SK-N-SH (cell line): ENCODE measurements at regions not wholly inside any gene's neighbourhood (a gene's known extent, or its start where the extent isn't known, plus 50 kb on each side); places are given as distances from the start of the nearest gene placed in this dataset.

Source experiments
- CTCF ChIA-PET: fragments of 300-600, 350-600 bp; formaldehyde crosslinking; extraction: SDS; loops from one replicate; lab custom pipeline; 2021; lab: Yijun Ruan, JAX
- POLR2A ChIA-PET: fragments of 350-600 bp; sonication (Branson Sonifier 250); formaldehyde crosslinking; extraction: SDS; loops from one replicate; lab custom pipeline; 2020; ENCODE audit warnings: antibody characterized with exemption, inconsistent platforms; lab: Yijun Ruan, JAX
- DNase-seq: peaks from one replicate; pipeline ENCODE4 v3.0.0; 2012
- H2AFZ ChIP-seq: fragments of 200-600 bp; sonication (generic); 2 replicates; pipeline ENCODE4 v1.8.1; 2016; ENCODE audit warnings: antibody characterized with exemption, mild to moderate bottlenecking, low read depth
- H3F3A ChIP-seq: fragments of 200-600 bp; sonication (generic); replicated peaks from 2 replicates; pipeline ENCODE3; 2016; ENCODE audit warnings: antibody characterized with exemption, mild to moderate bottlenecking; ENCODE audit not compliant: insufficient read depth
- H3K27ac ChIP-seq, 2 experiments: fragments of 200-500 bp in 1 of 2; fragments of 200-600 bp in 1 of 2; sonication (Bioruptor generic) in 1 of 2; sonication (generic), shearing (Covaris generic) in 1 of 2; 2 replicates each; pipeline versions ENCODE4 v1.5.1 to v1.6.1; 2014 to 2016; ENCODE audit warnings: low read depth in 2 of 2, inconsistent platforms in 1 of 2, low read length in 1 of 2, mild to moderate bottlenecking in 1 of 2, mixed read lengths in 1 of 2
- H3K27me3 ChIP-seq: fragments of 200-600 bp; sonication (generic), shearing (Covaris generic); 2 replicates; pipeline ENCODE4 v1.6.1; 2016; ENCODE audit warnings: mixed run types; ENCODE audit not compliant: insufficient read depth
- H3K36me3 ChIP-seq, 2 experiments: fragments of 200-500 bp in 1 of 2; fragments of 200-600 bp in 1 of 2; sonication (Bioruptor generic) in 1 of 2; sonication (generic) in 1 of 2; replicated peaks in 1 of 2; 2 replicates each; pipeline versions ENCODE3 to v1.5.1; 2014 to 2016; ENCODE audit warnings: low read length in 1 of 2, mild to moderate bottlenecking in 1 of 2; ENCODE audit not compliant: insufficient read depth in 2 of 2, control insufficient read depth in 1 of 2
- H3K4me1 ChIP-seq, 2 experiments: fragments of 200-500 bp in 1 of 2; fragments of 200-600 bp in 1 of 2; sonication (Bioruptor generic) in 1 of 2; sonication (generic), shearing (Covaris generic) in 1 of 2; 2 replicates each; pipeline versions ENCODE4 v1.5.1 to v1.6.1; 2014 to 2016; ENCODE audit warnings: low read depth in 1 of 2, low read length in 1 of 2, mixed run types in 1 of 2; ENCODE audit not compliant: insufficient read depth in 2 of 2, control insufficient read depth in 1 of 2
- H3K4me2 ChIP-seq: fragments of 200-600 bp; sonication (generic), shearing (Covaris generic); 2 replicates; pipeline ENCODE4 v1.6.1; 2017; ENCODE audit warnings: mixed run types
- H3K4me3 ChIP-seq, 2 experiments: fragments of 200-500 bp in 1 of 2; fragments of 200-600 bp in 1 of 2; sonication (Bioruptor generic) in 1 of 2; sonication (generic), shearing (Covaris generic) in 1 of 2; 2 replicates each; pipeline versions ENCODE4 v1.5.1 to v1.8.1; 2014 to 2016; ENCODE audit warnings: low read depth in 2 of 2, inconsistent platforms in 1 of 2, low read length in 1 of 2, mild to moderate bottlenecking in 1 of 2, mixed read lengths in 1 of 2, moderate library complexity in 1 of 2
- H3K79me2 ChIP-seq: fragments of 200-600 bp; sonication (generic); 2 replicates; pipeline ENCODE4 v1.8.1; 2017; ENCODE audit warnings: mild to moderate bottlenecking; ENCODE audit not compliant: insufficient read depth
- H3K9ac ChIP-seq: fragments of 200-600 bp; sonication (generic); 2 replicates; pipeline ENCODE4 v1.6.1; 2017; ENCODE audit warnings: mixed run types
- H3K9me2 ChIP-seq: fragments of 200-600 bp; sonication (generic); 2 replicates; pipeline ENCODE4 v1.6.1; 2017; ENCODE audit warnings: mixed run types
- H3K9me3 ChIP-seq: fragments of 200-600 bp; sonication (generic); 2 replicates; pipeline ENCODE4 v1.6.1; 2017; ENCODE audit warnings: mixed run types, mild to moderate bottlenecking, moderate library complexity
- H4K20me1 ChIP-seq: fragments of 200-600 bp; sonication (generic); 2 replicates; pipeline ENCODE4 v1.6.1; 2017; ENCODE audit warnings: mild to moderate bottlenecking, mixed run types; ENCODE audit not compliant: insufficient read depth
- CHD2 ChIP-seq: fragments of 150-350 bp; IDR thresholded peaks from 2 replicates; pipeline ENCODE4 v1.6.1; 2018; ENCODE audit warnings: low read length; ENCODE audit not compliant: partially characterized antibody
- ELF1 ChIP-seq: IDR thresholded peaks from 2 replicates; pipeline ENCODE4 v1.4.0; 2012
- EZH2phosphoT487 ChIP-seq: fragments of 200-600 bp; sonication (generic); IDR thresholded peaks from 2 replicates; pipeline ENCODE4 v1.6.1; 2017; ENCODE audit warnings: low read depth, mixed run types, mild to moderate bottlenecking, antibody characterized with exemption, moderate library complexity, borderline replicate concordance
- FOSL2 ChIP-seq: IDR thresholded peaks from 2 replicates; pipeline ENCODE4 v1.4.0; 2012; ENCODE audit warnings: low read depth, mild to moderate bottlenecking, moderate library complexity, borderline replicate concordance
- FOXJ3 ChIP-seq: sonication (generic); formaldehyde crosslinking; IDR thresholded peaks from 2 replicates; pipeline ENCODE4 v1.5.1; 2020; ENCODE audit warnings: mild to moderate bottlenecking, missing genetic modification reagents
- FOXM1 ChIP-seq: IDR thresholded peaks from 2 replicates; pipeline ENCODE4 v1.4.0; 2012; ENCODE audit warnings: low read depth, mild to moderate bottlenecking
- GATA2 ChIP-seq: sonication (generic); formaldehyde crosslinking; IDR thresholded peaks from 2 replicates; pipeline ENCODE4 v1.5.0; 2020; ENCODE audit warnings: mild to moderate bottlenecking, missing genetic modification reagents
- JUND ChIP-seq: IDR thresholded peaks from 2 replicates; pipeline ENCODE4 v1.4.0; 2012
- MAX ChIP-seq: IDR thresholded peaks from 2 replicates; pipeline ENCODE4 v1.4.0; 2012; ENCODE audit warnings: low read depth
- MXI1 ChIP-seq: IDR thresholded peaks from 2 replicates; pipeline ENCODE4 v1.6.1; 2012; ENCODE audit warnings: mild to moderate bottlenecking, low read depth, low read length, improper control_type of control experiment
- POLR2AphosphoS5 ChIP-seq: IDR thresholded peaks from 2 replicates; pipeline ENCODE4 v1.6.1; 2012; ENCODE audit warnings: low read depth, low read length
- REST ChIP-seq: IDR thresholded peaks from 2 replicates; pipeline ENCODE4 v1.6.1; 2012; ENCODE audit warnings: mild to moderate bottlenecking, low read depth, low read length, moderate library complexity
- SMC3 ChIP-seq: IDR thresholded peaks from 2 replicates; pipeline ENCODE4 v1.6.1; 2012; ENCODE audit warnings: low read depth, low read length, improper control_type of control experiment
- TAF1 ChIP-seq: IDR thresholded peaks from 2 replicates; pipeline ENCODE4 v1.6.1; 2012; ENCODE audit warnings: low read depth, mild to moderate bottlenecking, low read length, moderate library complexity, borderline replicate concordance
- TCF12 ChIP-seq: IDR thresholded peaks from 2 replicates; pipeline ENCODE4 v1.4.0; 2012
- TEAD4 ChIP-seq: IDR thresholded peaks from 2 replicates; pipeline ENCODE4 v1.4.0; 2012; ENCODE audit warnings: mild to moderate bottlenecking, borderline replicate concordance; ENCODE audit not compliant: insufficient read depth
- ZBTB33 ChIP-seq: IDR thresholded peaks from 2 replicates; pipeline ENCODE4 v1.4.0; 2012; ENCODE audit warnings: low read depth, borderline replicate concordance
- WGBS: methylation state at CpG from one replicate; pipeline ENCODE4 v1.1.6; 2017; ENCODE audit warnings: low lambda C conversion rate; 5-methylcytosine and 5-hydroxymethylcytosine counted together
- TF ChIP-seq, protein P1 (sequence below): fragments of 200-600 bp; sonication (generic); IDR thresholded peaks from 2 replicates; pipeline ENCODE4 v1.6.1; 2017; ENCODE audit warnings: antibody characterized with exemption, mild to moderate bottlenecking, moderate library complexity
- TF ChIP-seq, protein P2 (sequence below): IDR thresholded peaks from 2 replicates; pipeline ENCODE4 v1.4.0; 2012; ENCODE audit warnings: low read depth, borderline replicate concordance

- no peaks in the 10 kb centered on the region; a peak in 1 of 4 replicates for H3K4me1 ChIP-seq
- WGBS = 54% methylated on average over 3 of the region's 3 CpGs
- no peak overlapping the region for H3K4me3 ChIP-seq
- no peaks in the 10 kb centered on the region for H3K27me3 ChIP-seq
- H3K79me2 ChIP-seq = no peaks in the 10 kb centered on the region
- POLR2A ChIA-PET = no interaction called here
- H3K27ac ChIP-seq = no peak overlapping the region
- H3K4me2 ChIP-seq = no peak overlapping the region
- no peaks in the 10 kb centered on the region for H3K9me2 ChIP-seq
- H3K36me3 ChIP-seq = no peaks in the 10 kb centered on the region
- no peak overlapping the region for H3K9ac ChIP-seq
- no peak overlapping the region for H2AFZ ChIP-seq
- CTCF ChIA-PET = no interaction called here
- H3K9me3 ChIP-seq = no peaks in the 10 kb centered on the region
- H4K20me1 ChIP-seq = no peaks in the 10 kb centered on the region
- no peak for DNase-seq
- H3F3A ChIP-seq = no peaks in the 10 kb centered on the region
- TF ChIP-seq TCF12 (peak; percentile 59; the same call in 1 of the 2 replicates), TEAD4 (no peak), ELF1 (no peak), FOXJ3 (CRISPR knock-in tag) (no peak)
Observed at GRCh38 chr13:85408415-85408814, 390.8 kb downstream of the SLITRK6 start.

GRCh38 chr13:85406269-85406975 is 392.8 kb downstream of the SLITRK6 start:
- Histone ChIP-seq H3K27ac (no peak overlapping the region), H3K9me3 (no peaks in the 10 kb centered on the region), H3K27me3 (no peaks in the 10 kb centered on the region), H3K4me1 (no peaks in the 10 kb centered on the region; a peak in 1 of 4 replicates), H3K4me2 (no peak overlapping the region), H3F3A (no peaks in the 10 kb centered on the region), H3K36me3 (no peaks in the 10 kb centered on the region), H3K9me2 (no peaks in the 10 kb centered on the region), H3K9ac (no peak overlapping the region), H3K4me3 (no peak overlapping the region), H2AFZ (no peak overlapping the region), H3K79me2 (no peaks in the 10 kb centered on the region), H4K20me1 (no peaks in the 10 kb centered on the region)
- no peak for DNase-seq
- 95% methylated on average over 5 of the region's 5 CpGs for WGBS
- ChIA-PET POLR2A (no interaction called here), CTCF (no interaction called here)
- TF ChIP-seq TAF1 (no peak), EZH2phosphoT487 (no peak), TEAD4 (no peak), FOXJ3 (CRISPR knock-in tag) (no peak), TCF12 (no peak), MAX (no peak), JUND (no peak), FOSL2 (no peak), SMC3 (no peak), REST (no peak), GATA2 (CRISPR knock-in tag) (no peak), CHD2 (no peak), ZBTB33 (no peak), MXI1 (no peak), FOXM1 (no peak), POLR2AphosphoS5 (no peak)
- TF ChIP-seq, protein P1, sequence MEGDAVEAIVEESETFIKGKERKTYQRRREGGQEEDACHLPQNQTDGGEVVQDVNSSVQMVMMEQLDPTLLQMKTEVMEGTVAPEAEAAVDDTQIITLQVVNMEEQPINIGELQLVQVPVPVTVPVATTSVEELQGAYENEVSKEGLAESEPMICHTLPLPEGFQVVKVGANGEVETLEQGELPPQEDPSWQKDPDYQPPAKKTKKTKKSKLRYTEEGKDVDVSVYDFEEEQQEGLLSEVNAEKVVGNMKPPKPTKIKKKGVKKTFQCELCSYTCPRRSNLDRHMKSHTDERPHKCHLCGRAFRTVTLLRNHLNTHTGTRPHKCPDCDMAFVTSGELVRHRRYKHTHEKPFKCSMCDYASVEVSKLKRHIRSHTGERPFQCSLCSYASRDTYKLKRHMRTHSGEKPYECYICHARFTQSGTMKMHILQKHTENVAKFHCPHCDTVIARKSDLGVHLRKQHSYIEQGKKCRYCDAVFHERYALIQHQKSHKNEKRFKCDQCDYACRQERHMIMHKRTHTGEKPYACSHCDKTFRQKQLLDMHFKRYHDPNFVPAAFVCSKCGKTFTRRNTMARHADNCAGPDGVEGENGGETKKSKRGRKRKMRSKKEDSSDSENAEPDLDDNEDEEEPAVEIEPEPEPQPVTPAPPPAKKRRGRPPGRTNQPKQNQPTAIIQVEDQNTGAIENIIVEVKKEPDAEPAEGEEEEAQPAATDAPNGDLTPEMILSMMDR = no peak
- TF ChIP-seq, protein P2, sequence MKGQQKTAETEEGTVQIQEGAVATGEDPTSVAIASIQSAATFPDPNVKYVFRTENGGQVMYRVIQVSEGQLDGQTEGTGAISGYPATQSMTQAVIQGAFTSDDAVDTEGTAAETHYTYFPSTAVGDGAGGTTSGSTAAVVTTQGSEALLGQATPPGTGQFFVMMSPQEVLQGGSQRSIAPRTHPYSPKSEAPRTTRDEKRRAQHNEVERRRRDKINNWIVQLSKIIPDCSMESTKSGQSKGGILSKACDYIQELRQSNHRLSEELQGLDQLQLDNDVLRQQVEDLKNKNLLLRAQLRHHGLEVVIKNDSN = no peak
